ENCODE measurements at regions not wholly inside any gene's neighbourhood (a gene's known extent, or its start where the extent isn't known, plus 50 kb on each side); places are given as distances from the start of the nearest gene placed in this dataset.
A peak's percentile ranks its signal among the peaks of the same experiment; 100 is the strongest.

DNA sequence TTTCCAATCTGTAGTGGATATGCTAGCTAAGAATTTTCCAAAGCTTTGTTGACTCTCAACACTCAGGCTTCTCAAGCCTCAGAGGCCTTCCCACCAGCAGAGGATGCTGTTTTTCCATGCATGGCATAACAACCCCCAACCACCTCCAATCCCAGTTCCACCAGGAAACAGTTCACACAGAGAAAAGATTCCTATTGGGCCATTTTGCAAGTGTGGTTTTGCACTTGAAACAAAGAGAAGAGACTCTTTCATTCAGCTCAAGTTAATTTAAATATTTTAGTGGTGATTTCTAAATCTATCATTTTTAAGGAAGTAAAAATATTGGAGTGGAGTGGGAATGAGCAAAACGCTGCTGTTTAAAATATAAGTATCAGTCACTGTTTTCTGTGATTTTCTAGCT is 105.6 kb upstream of the COL1A2 start (continued):
- TF ChIP-seq, protein P1, sequence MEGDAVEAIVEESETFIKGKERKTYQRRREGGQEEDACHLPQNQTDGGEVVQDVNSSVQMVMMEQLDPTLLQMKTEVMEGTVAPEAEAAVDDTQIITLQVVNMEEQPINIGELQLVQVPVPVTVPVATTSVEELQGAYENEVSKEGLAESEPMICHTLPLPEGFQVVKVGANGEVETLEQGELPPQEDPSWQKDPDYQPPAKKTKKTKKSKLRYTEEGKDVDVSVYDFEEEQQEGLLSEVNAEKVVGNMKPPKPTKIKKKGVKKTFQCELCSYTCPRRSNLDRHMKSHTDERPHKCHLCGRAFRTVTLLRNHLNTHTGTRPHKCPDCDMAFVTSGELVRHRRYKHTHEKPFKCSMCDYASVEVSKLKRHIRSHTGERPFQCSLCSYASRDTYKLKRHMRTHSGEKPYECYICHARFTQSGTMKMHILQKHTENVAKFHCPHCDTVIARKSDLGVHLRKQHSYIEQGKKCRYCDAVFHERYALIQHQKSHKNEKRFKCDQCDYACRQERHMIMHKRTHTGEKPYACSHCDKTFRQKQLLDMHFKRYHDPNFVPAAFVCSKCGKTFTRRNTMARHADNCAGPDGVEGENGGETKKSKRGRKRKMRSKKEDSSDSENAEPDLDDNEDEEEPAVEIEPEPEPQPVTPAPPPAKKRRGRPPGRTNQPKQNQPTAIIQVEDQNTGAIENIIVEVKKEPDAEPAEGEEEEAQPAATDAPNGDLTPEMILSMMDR (IDR thresholded peaks at IDR 0.05 in 2 of 3, conservative IDR thresholded peaks at IDR 0.05 in 1 of 3; ENCODE audit: insufficient read depth in 2 of 3, low read depth in 1 of 3, low read length in 3 of 3) = peak; percentile 70 to 78 (median 75)
- no peak for TF ChIP-seq XRCC5 (IDR thresholded peaks at IDR 0.05; ENCODE audit: low read depth, low read length)
- peak; percentile 73 for TF ChIP-seq SMC3 (conservative IDR thresholded peaks at IDR 0.05; ENCODE audit: insufficient read depth, low read depth, low read length)
- TF ChIP-seq CHD1 (IDR thresholded peaks at IDR 0.05; ENCODE audit: low read length) = no peak
- no peak for TF ChIP-seq ZNF77 (CRISPR knock-in tag; IDR thresholded peaks at IDR 0.05)
- TF ChIP-seq SETDB1 (IDR thresholded peaks at IDR 0.05; ENCODE audit: low read length) = no peak
- TF ChIP-seq ID3 (CRISPR knock-in tag; IDR thresholded peaks at IDR 0.05) = no peak
- no peak for TF ChIP-seq ID3 (tag; IDR thresholded peaks at IDR 0.05)
- no peak for TF ChIP-seq MAFK (IDR thresholded peaks at IDR 0.05; ENCODE audit: low read length)
- TF ChIP-seq, protein P2, sequence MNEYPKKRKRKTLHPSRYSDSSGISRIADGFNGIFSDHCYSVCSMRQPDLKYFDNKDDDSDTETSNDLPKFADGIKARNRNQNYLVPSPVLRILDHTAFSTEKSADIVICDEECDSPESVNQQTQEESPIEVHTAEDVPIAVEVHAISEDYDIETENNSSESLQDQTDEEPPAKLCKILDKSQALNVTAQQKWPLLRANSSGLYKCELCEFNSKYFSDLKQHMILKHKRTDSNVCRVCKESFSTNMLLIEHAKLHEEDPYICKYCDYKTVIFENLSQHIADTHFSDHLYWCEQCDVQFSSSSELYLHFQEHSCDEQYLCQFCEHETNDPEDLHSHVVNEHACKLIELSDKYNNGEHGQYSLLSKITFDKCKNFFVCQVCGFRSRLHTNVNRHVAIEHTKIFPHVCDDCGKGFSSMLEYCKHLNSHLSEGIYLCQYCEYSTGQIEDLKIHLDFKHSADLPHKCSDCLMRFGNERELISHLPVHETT (CRISPR knock-in tag; conservative IDR thresholded peaks at IDR 0.05 in 1 of 2, IDR thresholded peaks at IDR 0.05 in 1 of 2) = no peak
- TF ChIP-seq YY1 (IDR thresholded peaks at IDR 0.05; ENCODE audit: borderline replicate concordance in 1 of 3, control insufficient read depth in 1 of 3, extremely low read depth in 1 of 3, insufficient read depth in 3 of 3, insufficient read length in 1 of 3, insufficient replicate concordance in 2 of 3, low read depth in 1 of 3, low read length in 2 of 3) = no peak
- no peak for TF ChIP-seq NFXL1 (CRISPR knock-in tag; IDR thresholded peaks at IDR 0.05)
- TF ChIP-seq JUND (IDR thresholded peaks at IDR 0.05; ENCODE audit: borderline replicate concordance, low read depth, low read length) = no peak
- TF ChIP-seq JUND (tag; IDR thresholded peaks at IDR 0.05; ENCODE audit: borderline replicate concordance, low read depth, low read length) = no peak
- no peak for TF ChIP-seq ZNF124 (CRISPR knock-in tag; IDR thresholded peaks at IDR 0.05)
- no peak for TF ChIP-seq MECOM (CRISPR knock-in tag; IDR thresholded peaks at IDR 0.05)
- TF ChIP-seq ETV6 (IDR thresholded peaks at IDR 0.05; ENCODE audit: borderline replicate concordance in 1 of 2, low read depth in 2 of 2, low read length in 1 of 2) = no peak
- no peak for TF ChIP-seq ETV6 (CRISPR knock-in tag; IDR thresholded peaks at IDR 0.05; ENCODE audit: borderline replicate concordance)
- TF ChIP-seq DIDO1 (tag; IDR thresholded peaks at IDR 0.05; ENCODE audit: low read depth) = no peak
- TF ChIP-seq ZNF584 (CRISPR knock-in tag; IDR thresholded peaks at IDR 0.05; ENCODE audit: low read depth) = no peak
- no peak for TF ChIP-seq MAFG (tag; conservative IDR thresholded peaks at IDR 0.05)
- no peak for TF ChIP-seq CBX3 (IDR thresholded peaks at IDR 0.05; ENCODE audit: borderline replicate concordance in 1 of 2, low read length in 2 of 2)
